ENCODE measurements at regions not wholly inside any gene's neighbourhood (a gene's known extent, or its start where the extent isn't known, plus 50 kb on each side); places are given as distances from the start of the nearest gene placed in this dataset.

GRCh38 chr7:106514881-106515280 lies 146.1 kb downstream of the CCDC71L start:
- ChIA-PET RAD21 (ENCODE audit: low non-redundant PET in 1 of 2, low total read pairs in 2 of 2, uncharacterized antibody in 2 of 2, unreplicated experiment in 2 of 2) (no interaction called here), POLR2A (no interaction called here), CTCF (no interaction called here)
- Histone ChIP-seq H3K27ac (ENCODE audit: low read depth, low read length) (no peak overlapping the region), H3K4me2 (ENCODE audit: low read length) (no peak overlapping the region), H3K9me3 (ENCODE audit: control insufficient read depth in 1 of 2, insufficient read depth in 1 of 2, low read depth in 1 of 2, low read length in 2 of 2) (no peaks in the 10 kb centered on the region), H3K79me2 (ENCODE audit: insufficient read depth, low read length) (no peaks in the 10 kb centered on the region), H3K9me2 (ENCODE audit: insufficient read depth) (no peaks in the 10 kb centered on the region), H3K36me3 (ENCODE audit: control insufficient read depth in 1 of 2, insufficient read depth in 2 of 2, low read length in 2 of 2) (no peaks in the 10 kb centered on the region), H2AFZ (ENCODE audit: low read depth, low read length, poor library complexity, severe bottlenecking) (no peak overlapping the region), H4K20me1 (ENCODE audit: insufficient read depth) (no peaks in the 10 kb centered on the region), H3K27me3 (ENCODE audit: insufficient read depth, low read length) (no peaks in the 10 kb centered on the region), H3K4me3 (replicated peaks in 1 of 2; ENCODE audit: low read depth in 1 of 2, low read length in 2 of 2) (no peak overlapping the region), H3K9ac (ENCODE audit: low read length) (no peak overlapping the region), H3K4me1 (ENCODE audit: control insufficient read depth in 1 of 2, insufficient read depth in 2 of 2, low read length in 2 of 2) (no peaks in the 10 kb centered on the region)
- DNase-seq (ENCODE audit: low read depth, low spot score) = no peak
- intact Hi-C loops (cut with micrococcal nuclease) = no loop called here
- no TSS peak for BruUV-seq (replicated peaks)
- ATAC-seq = no peak
- TF ChIP-seq JUND (IDR thresholded peaks at IDR 0.05) (no peak), RAD21 (IDR thresholded peaks at IDR 0.05; ENCODE audit: low read depth) (no peak), CEBPB (IDR thresholded peaks at IDR 0.05; ENCODE audit: low read depth) (no peak), CBX3 (IDR thresholded peaks at IDR 0.05; ENCODE audit: low read depth) (no peak), POLR2AphosphoS5 (IDR thresholded peaks at IDR 0.05; ENCODE audit: low read depth, low read length) (no peak), FOSL1 (IDR thresholded peaks at IDR 0.05; ENCODE audit: low read depth) (no peak), EGR1 (IDR thresholded peaks at IDR 0.05; ENCODE audit: low read depth) (no peak), SRF (IDR thresholded peaks at IDR 0.05; ENCODE audit: low read depth) (no peak), EZH2phosphoT487 (IDR thresholded peaks at IDR 0.05; ENCODE audit: borderline replicate concordance) (no peak), ZFX (IDR thresholded peaks at IDR 0.05) (no peak), SIN3A (IDR thresholded peaks at IDR 0.05; ENCODE audit: low read depth) (no peak), EZH2 (IDR thresholded peaks at IDR 0.05) (no peak), YY1 (IDR thresholded peaks at IDR 0.05; ENCODE audit: extremely low read depth, insufficient replicate concordance, low read depth, low read length) (no peak), ELF1 (IDR thresholded peaks at IDR 0.05; ENCODE audit: borderline replicate concordance, low read depth) (no peak)
- TF ChIP-seq, protein P1, sequence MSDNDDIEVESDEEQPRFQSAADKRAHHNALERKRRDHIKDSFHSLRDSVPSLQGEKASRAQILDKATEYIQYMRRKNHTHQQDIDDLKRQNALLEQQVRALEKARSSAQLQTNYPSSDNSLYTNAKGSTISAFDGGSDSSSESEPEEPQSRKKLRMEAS (IDR thresholded peaks at IDR 0.05) = no peak
- TF ChIP-seq, protein P2, sequence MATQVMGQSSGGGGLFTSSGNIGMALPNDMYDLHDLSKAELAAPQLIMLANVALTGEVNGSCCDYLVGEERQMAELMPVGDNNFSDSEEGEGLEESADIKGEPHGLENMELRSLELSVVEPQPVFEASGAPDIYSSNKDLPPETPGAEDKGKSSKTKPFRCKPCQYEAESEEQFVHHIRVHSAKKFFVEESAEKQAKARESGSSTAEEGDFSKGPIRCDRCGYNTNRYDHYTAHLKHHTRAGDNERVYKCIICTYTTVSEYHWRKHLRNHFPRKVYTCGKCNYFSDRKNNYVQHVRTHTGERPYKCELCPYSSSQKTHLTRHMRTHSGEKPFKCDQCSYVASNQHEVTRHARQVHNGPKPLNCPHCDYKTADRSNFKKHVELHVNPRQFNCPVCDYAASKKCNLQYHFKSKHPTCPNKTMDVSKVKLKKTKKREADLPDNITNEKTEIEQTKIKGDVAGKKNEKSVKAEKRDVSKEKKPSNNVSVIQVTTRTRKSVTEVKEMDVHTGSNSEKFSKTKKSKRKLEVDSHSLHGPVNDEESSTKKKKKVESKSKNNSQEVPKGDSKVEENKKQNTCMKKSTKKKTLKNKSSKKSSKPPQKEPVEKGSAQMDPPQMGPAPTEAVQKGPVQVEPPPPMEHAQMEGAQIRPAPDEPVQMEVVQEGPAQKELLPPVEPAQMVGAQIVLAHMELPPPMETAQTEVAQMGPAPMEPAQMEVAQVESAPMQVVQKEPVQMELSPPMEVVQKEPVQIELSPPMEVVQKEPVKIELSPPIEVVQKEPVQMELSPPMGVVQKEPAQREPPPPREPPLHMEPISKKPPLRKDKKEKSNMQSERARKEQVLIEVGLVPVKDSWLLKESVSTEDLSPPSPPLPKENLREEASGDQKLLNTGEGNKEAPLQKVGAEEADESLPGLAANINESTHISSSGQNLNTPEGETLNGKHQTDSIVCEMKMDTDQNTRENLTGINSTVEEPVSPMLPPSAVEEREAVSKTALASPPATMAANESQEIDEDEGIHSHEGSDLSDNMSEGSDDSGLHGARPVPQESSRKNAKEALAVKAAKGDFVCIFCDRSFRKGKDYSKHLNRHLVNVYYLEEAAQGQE (IDR thresholded peaks at IDR 0.05; ENCODE audit: low read depth) = no peak
- TF ChIP-seq, protein P3, sequence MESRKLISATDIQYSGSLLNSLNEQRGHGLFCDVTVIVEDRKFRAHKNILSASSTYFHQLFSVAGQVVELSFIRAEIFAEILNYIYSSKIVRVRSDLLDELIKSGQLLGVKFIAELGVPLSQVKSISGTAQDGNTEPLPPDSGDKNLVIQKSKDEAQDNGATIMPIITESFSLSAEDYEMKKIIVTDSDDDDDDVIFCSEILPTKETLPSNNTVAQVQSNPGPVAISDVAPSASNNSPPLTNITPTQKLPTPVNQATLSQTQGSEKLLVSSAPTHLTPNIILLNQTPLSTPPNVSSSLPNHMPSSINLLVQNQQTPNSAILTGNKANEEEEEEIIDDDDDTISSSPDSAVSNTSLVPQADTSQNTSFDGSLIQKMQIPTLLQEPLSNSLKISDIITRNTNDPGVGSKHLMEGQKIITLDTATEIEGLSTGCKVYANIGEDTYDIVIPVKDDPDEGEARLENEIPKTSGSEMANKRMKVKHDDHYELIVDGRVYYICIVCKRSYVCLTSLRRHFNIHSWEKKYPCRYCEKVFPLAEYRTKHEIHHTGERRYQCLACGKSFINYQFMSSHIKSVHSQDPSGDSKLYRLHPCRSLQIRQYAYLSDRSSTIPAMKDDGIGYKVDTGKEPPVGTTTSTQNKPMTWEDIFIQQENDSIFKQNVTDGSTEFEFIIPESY (IDR thresholded peaks at IDR 0.05; ENCODE audit: extremely low read depth, insufficient replicate concordance, low read length) = no peak
- TF ChIP-seq, protein P4, sequence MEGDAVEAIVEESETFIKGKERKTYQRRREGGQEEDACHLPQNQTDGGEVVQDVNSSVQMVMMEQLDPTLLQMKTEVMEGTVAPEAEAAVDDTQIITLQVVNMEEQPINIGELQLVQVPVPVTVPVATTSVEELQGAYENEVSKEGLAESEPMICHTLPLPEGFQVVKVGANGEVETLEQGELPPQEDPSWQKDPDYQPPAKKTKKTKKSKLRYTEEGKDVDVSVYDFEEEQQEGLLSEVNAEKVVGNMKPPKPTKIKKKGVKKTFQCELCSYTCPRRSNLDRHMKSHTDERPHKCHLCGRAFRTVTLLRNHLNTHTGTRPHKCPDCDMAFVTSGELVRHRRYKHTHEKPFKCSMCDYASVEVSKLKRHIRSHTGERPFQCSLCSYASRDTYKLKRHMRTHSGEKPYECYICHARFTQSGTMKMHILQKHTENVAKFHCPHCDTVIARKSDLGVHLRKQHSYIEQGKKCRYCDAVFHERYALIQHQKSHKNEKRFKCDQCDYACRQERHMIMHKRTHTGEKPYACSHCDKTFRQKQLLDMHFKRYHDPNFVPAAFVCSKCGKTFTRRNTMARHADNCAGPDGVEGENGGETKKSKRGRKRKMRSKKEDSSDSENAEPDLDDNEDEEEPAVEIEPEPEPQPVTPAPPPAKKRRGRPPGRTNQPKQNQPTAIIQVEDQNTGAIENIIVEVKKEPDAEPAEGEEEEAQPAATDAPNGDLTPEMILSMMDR (IDR thresholded peaks at IDR 0.05 in 2 of 3, conservative IDR thresholded peaks at IDR 0.05 in 1 of 3; ENCODE audit: borderline replicate concordance in 1 of 3, insufficient read depth in 1 of 3, low read depth in 2 of 3, low read length in 2 of 3) = no peak

Measured in HCT116 (cell line).